ENCODE measurements at regions not wholly inside any gene's neighbourhood (a gene's known extent, or its start where the extent isn't known, plus 50 kb on each side); places are given as distances from the start of the nearest gene placed in this dataset.

- DNase-seq (ENCODE audit: insufficient read length, low spot score): no peak
- TF ChIP-seq POLR2A (IDR thresholded peaks at IDR 0.05; ENCODE audit: low read depth, low read length) (no peak), SPI1 (IDR thresholded peaks at IDR 0.05; ENCODE audit: low read depth, low read length) (no peak), PAX5 (IDR thresholded peaks at IDR 0.05; ENCODE audit: insufficient read depth, low read length, severe bottlenecking) (no peak)
- no peak for FAIRE-seq
Observed at GRCh38 chr11:69926376-69927050, 107.3 kb upstream of the FGF3 start.

- no peak for TF ChIP-seq POLR2A (IDR thresholded peaks at IDR 0.05; ENCODE audit: low read depth, low read length)
- no peak for TF ChIP-seq POU2F2 (IDR thresholded peaks at IDR 0.05; ENCODE audit: low read depth, low read length)
- TF ChIP-seq SPI1 (IDR thresholded peaks at IDR 0.05; ENCODE audit: low read depth, low read length): no peak
- TF ChIP-seq POLR2AphosphoS5 (IDR thresholded peaks at IDR 0.05; ENCODE audit: low read depth, low read length): no peak
- TF ChIP-seq PAX5 (IDR thresholded peaks at IDR 0.05; ENCODE audit: insufficient read depth, low read length, severe bottlenecking): no peak
- no peak for TF ChIP-seq TAF1 (IDR thresholded peaks at IDR 0.05; ENCODE audit: low read depth, low read length)
- no peak for DNase-seq (ENCODE audit: insufficient read length, low spot score)
- no peak for FAIRE-seq
Observed at GRCh38 chr11:69928121-69928520, 108.9 kb upstream of the FGF3 start.

- no peak for DNase-seq (ENCODE audit: insufficient read length, low spot score)
- no peak for FAIRE-seq
- TF ChIP-seq POU2F2 (IDR thresholded peaks at IDR 0.05; ENCODE audit: low read depth, low read length) (no peak), POLR2AphosphoS5 (IDR thresholded peaks at IDR 0.05; ENCODE audit: low read depth, low read length) (no peak), PAX5 (IDR thresholded peaks at IDR 0.05; ENCODE audit: insufficient read depth, low read length, severe bottlenecking) (no peak), TAF1 (IDR thresholded peaks at IDR 0.05; ENCODE audit: low read depth, low read length) (no peak), POLR2A (IDR thresholded peaks at IDR 0.05; ENCODE audit: low read depth, low read length) (no peak), SPI1 (IDR thresholded peaks at IDR 0.05; ENCODE audit: low read depth, low read length) (no peak)
Observed at GRCh38 chr11:69928975-69929374, 109.8 kb upstream of the FGF3 start.

GRCh38 chr11:69930081-69931059 lies 111.2 kb upstream of the FGF3 start:
- TF ChIP-seq POU2F2 (IDR thresholded peaks at IDR 0.05; ENCODE audit: low read depth, low read length) (no peak), TAF1 (IDR thresholded peaks at IDR 0.05; ENCODE audit: low read depth, low read length) (no peak), POLR2A (IDR thresholded peaks at IDR 0.05; ENCODE audit: low read depth, low read length) (no peak), PAX5 (IDR thresholded peaks at IDR 0.05; ENCODE audit: insufficient read depth, low read length, severe bottlenecking) (no peak), POLR2AphosphoS5 (IDR thresholded peaks at IDR 0.05; ENCODE audit: low read depth, low read length) (no peak)
- DNase-seq (ENCODE audit: insufficient read length, low spot score) (no peak), FAIRE-seq (no peak)

GRCh38 chr11:69931060-69931910 lies 112.1 kb upstream of the FGF3 start:
- no peak for DNase-seq (ENCODE audit: insufficient read length, low spot score)
- FAIRE-seq: no peak
- TF ChIP-seq SPI1 (IDR thresholded peaks at IDR 0.05; ENCODE audit: low read depth, low read length) (no peak), PAX5 (IDR thresholded peaks at IDR 0.05; ENCODE audit: insufficient read depth, low read length, severe bottlenecking) (no peak)

- TF ChIP-seq POLR2AphosphoS5 (IDR thresholded peaks at IDR 0.05; ENCODE audit: low read depth, low read length): no peak
- TF ChIP-seq POLR2A (IDR thresholded peaks at IDR 0.05; ENCODE audit: low read depth, low read length): no peak
- no peak for TF ChIP-seq PAX5 (IDR thresholded peaks at IDR 0.05; ENCODE audit: insufficient read depth, low read length, severe bottlenecking)
- no peak for TF ChIP-seq POU2F2 (IDR thresholded peaks at IDR 0.05; ENCODE audit: low read depth, low read length)
- no peak for TF ChIP-seq TAF1 (IDR thresholded peaks at IDR 0.05; ENCODE audit: low read depth, low read length)
- no peak for TF ChIP-seq SPI1 (IDR thresholded peaks at IDR 0.05; ENCODE audit: low read depth, low read length)
- DNase-seq (ENCODE audit: insufficient read length, low spot score) (no peak), FAIRE-seq (no peak)
Observed at GRCh38 chr11:69931994-69932910, 113.0 kb upstream of the FGF3 start.

GRCh38 chr11:69934861-69935494 lies 115.8 kb upstream of the FGF3 start:
- FAIRE-seq: no peak
- TF ChIP-seq TAF1 (IDR thresholded peaks at IDR 0.05; ENCODE audit: low read depth, low read length) (no peak), PAX5 (IDR thresholded peaks at IDR 0.05; ENCODE audit: insufficient read depth, low read length, severe bottlenecking) (no peak), POLR2AphosphoS5 (IDR thresholded peaks at IDR 0.05; ENCODE audit: low read depth, low read length) (no peak), SPI1 (IDR thresholded peaks at IDR 0.05; ENCODE audit: low read depth, low read length) (no peak), POU2F2 (IDR thresholded peaks at IDR 0.05; ENCODE audit: low read depth, low read length) (no peak), POLR2A (IDR thresholded peaks at IDR 0.05; ENCODE audit: low read depth, low read length) (no peak)
- DNase-seq (ENCODE audit: insufficient read length, low spot score): no peak

GRCh38 chr11:69935941-69936505 lies 116.8 kb upstream of the FGF3 start:
- FAIRE-seq: no peak
- TF ChIP-seq POLR2AphosphoS5 (IDR thresholded peaks at IDR 0.05; ENCODE audit: low read depth, low read length) (no peak), PAX5 (IDR thresholded peaks at IDR 0.05; ENCODE audit: insufficient read depth, low read length, severe bottlenecking) (no peak), TAF1 (IDR thresholded peaks at IDR 0.05; ENCODE audit: low read depth, low read length) (no peak), POU2F2 (IDR thresholded peaks at IDR 0.05; ENCODE audit: low read depth, low read length) (no peak)
- DNase-seq (ENCODE audit: insufficient read length, low spot score): no peak

All from GM12891 (cell line).